ENCODE measurements at regions not wholly inside any gene's neighbourhood (a gene's known extent, or its start where the extent isn't known, plus 50 kb on each side); places are given as distances from the start of the nearest gene placed in this dataset.

GRCh38 chr3:22262386-22262785, 511.4 kb upstream of the ZNF385D start:
- H2AK5ac ChIP-seq (ENCODE audit: low read depth, low read length), result no peak overlapping the region
- no peaks in the 10 kb centered on the region for H3K9me3 ChIP-seq (replicated peaks in 1 of 2; ENCODE audit: control insufficient read depth in 2 of 2, insufficient read depth in 1 of 2, low read depth in 1 of 2, low read length in 2 of 2)
- no peak overlapping the region for H3K9ac ChIP-seq (ENCODE audit: low read depth, low read length, poor library complexity)
- no peak overlapping the region for H2BK12ac ChIP-seq (ENCODE audit: low read length)
- no peaks in the 10 kb centered on the region for H3K27me3 ChIP-seq (ENCODE audit: control insufficient read depth in 3 of 3, insufficient read depth in 3 of 3, low read depth in 1 of 3, low read length in 3 of 3)
- WGBS, 2 donors (ENCODE audit: extremely low coverage in 2 of 2, insufficient read length in 2 of 2, insufficient replicate concordance in 1 of 2), result no CpG with 5 or more reads among the region's 2 CpGs
- H3K36me3 ChIP-seq (replicated peaks in 1 of 2; ENCODE audit: control insufficient read depth in 2 of 2, insufficient read depth in 2 of 2, low read length in 2 of 2), result no peaks in the 10 kb centered on the region
- no peak overlapping the region for H4K91ac ChIP-seq (ENCODE audit: low read depth, low read length, poor library complexity)
- H3K4me3 ChIP-seq (ENCODE audit: low read length in 2 of 2), result no peak overlapping the region
- no peak overlapping the region for H3K27ac ChIP-seq (replicated peaks; ENCODE audit: low read length)
- H3K4ac ChIP-seq (ENCODE audit: low read length), result no peak overlapping the region
- no peak overlapping the region for H2AFZ ChIP-seq (ENCODE audit: low read length)
- H3K14ac ChIP-seq (ENCODE audit: low read length), result no peak overlapping the region
- DNase-seq (ENCODE audit: low spot score), result no peak
- H3K23ac ChIP-seq (ENCODE audit: low read depth, low read length, poor library complexity), result no peak overlapping the region
- H3K18ac ChIP-seq (ENCODE audit: low read length), result no peak overlapping the region
- H2BK15ac ChIP-seq (ENCODE audit: low read length), result no peak overlapping the region
- H3K4me2 ChIP-seq (ENCODE audit: insufficient read depth, low read length, poor library complexity, severe bottlenecking), result no peak overlapping the region
- H3K4me1 ChIP-seq (ENCODE audit: control insufficient read depth in 2 of 2, insufficient read depth in 1 of 2, low read depth in 1 of 2, low read length in 2 of 2), result no peaks in the 10 kb centered on the region
- H4K8ac ChIP-seq (ENCODE audit: low read depth, low read length), result no peak overlapping the region
- no peak overlapping the region for H2BK120ac ChIP-seq (ENCODE audit: low read depth, low read length)
- H2BK5ac ChIP-seq (ENCODE audit: low read length), result no peak overlapping the region
- H3K79me1 ChIP-seq (ENCODE audit: low read depth, low read length), result no peaks in the 10 kb centered on the region

GRCh38 chr3:22263042-22263441, 512.0 kb upstream of the ZNF385D start:
- H3K4me3 ChIP-seq (ENCODE audit: low read length in 2 of 2), result no peak overlapping the region
- H3K18ac ChIP-seq (ENCODE audit: low read length), result no peak overlapping the region
- no peak overlapping the region for H3K4ac ChIP-seq (ENCODE audit: low read length)
- no peak overlapping the region for H2AFZ ChIP-seq (ENCODE audit: low read length)
- H2BK120ac ChIP-seq (ENCODE audit: low read depth, low read length), result no peak overlapping the region
- no peaks in the 10 kb centered on the region for H3K9me3 ChIP-seq (replicated peaks in 1 of 2; ENCODE audit: control insufficient read depth in 2 of 2, insufficient read depth in 1 of 2, low read depth in 1 of 2, low read length in 2 of 2)
- no peak overlapping the region for H3K27ac ChIP-seq (replicated peaks; ENCODE audit: low read length)
- no peak overlapping the region for H2BK12ac ChIP-seq (ENCODE audit: low read length)
- WGBS, 2 donors (ENCODE audit: extremely low coverage in 2 of 2, insufficient read length in 2 of 2, insufficient replicate concordance in 1 of 2), result no CpG with 5 or more reads among the region's 2 CpGs
- no peak overlapping the region for H2BK5ac ChIP-seq (ENCODE audit: low read length)
- H4K91ac ChIP-seq (ENCODE audit: low read depth, low read length, poor library complexity), result no peak overlapping the region
- no peak overlapping the region for H2AK5ac ChIP-seq (ENCODE audit: low read depth, low read length)
- H3K14ac ChIP-seq (ENCODE audit: low read length), result no peak overlapping the region
- DNase-seq (ENCODE audit: low spot score), result no peak
- H3K4me1 ChIP-seq (ENCODE audit: control insufficient read depth in 2 of 2, insufficient read depth in 1 of 2, low read depth in 1 of 2, low read length in 2 of 2), result no peaks in the 10 kb centered on the region
- H3K23ac ChIP-seq (ENCODE audit: low read depth, low read length, poor library complexity), result no peak overlapping the region
- H2BK15ac ChIP-seq (ENCODE audit: low read length), result no peak overlapping the region
- no peaks in the 10 kb centered on the region for H3K79me1 ChIP-seq (ENCODE audit: low read depth, low read length)
- no peaks in the 10 kb centered on the region for H3K27me3 ChIP-seq (ENCODE audit: control insufficient read depth in 3 of 3, insufficient read depth in 3 of 3, low read depth in 1 of 3, low read length in 3 of 3)
- no peak overlapping the region for H3K9ac ChIP-seq (ENCODE audit: low read depth, low read length, poor library complexity)
- no peak overlapping the region for H3K4me2 ChIP-seq (ENCODE audit: insufficient read depth, low read length, poor library complexity, severe bottlenecking)
- no peaks in the 10 kb centered on the region for H3K36me3 ChIP-seq (replicated peaks in 1 of 2; ENCODE audit: control insufficient read depth in 2 of 2, insufficient read depth in 2 of 2, low read length in 2 of 2)
- no peak overlapping the region for H4K8ac ChIP-seq (ENCODE audit: low read depth, low read length)

GRCh38 chr3:22265403-22265802, 514.4 kb upstream of the ZNF385D start:
- Histone ChIP-seq H4K8ac (ENCODE audit: low read depth, low read length) (no peak overlapping the region), H3K36me3 (replicated peaks in 1 of 2; ENCODE audit: control insufficient read depth in 2 of 2, insufficient read depth in 2 of 2, low read length in 2 of 2) (no peaks in the 10 kb centered on the region), H2AK5ac (ENCODE audit: low read depth, low read length) (no peak overlapping the region), H3K23ac (ENCODE audit: low read depth, low read length, poor library complexity) (no peak overlapping the region), H3K4me1 (ENCODE audit: control insufficient read depth in 2 of 2, insufficient read depth in 1 of 2, low read depth in 1 of 2, low read length in 2 of 2) (no peaks in the 10 kb centered on the region), H3K9me3 (replicated peaks in 1 of 2; ENCODE audit: control insufficient read depth in 2 of 2, insufficient read depth in 1 of 2, low read depth in 1 of 2, low read length in 2 of 2) (no peaks in the 10 kb centered on the region), H3K4me3 (ENCODE audit: low read length in 2 of 2) (no peak overlapping the region), H3K27me3 (ENCODE audit: control insufficient read depth in 3 of 3, insufficient read depth in 3 of 3, low read depth in 1 of 3, low read length in 3 of 3) (no peaks in the 10 kb centered on the region), H3K14ac (ENCODE audit: low read length) (no peak overlapping the region), H2AFZ (ENCODE audit: low read length) (no peak overlapping the region), H3K79me1 (ENCODE audit: low read depth, low read length) (no peaks in the 10 kb centered on the region), H3K9ac (ENCODE audit: low read depth, low read length, poor library complexity) (no peak overlapping the region), H2BK120ac (ENCODE audit: low read depth, low read length) (no peak overlapping the region), H3K18ac (ENCODE audit: low read length) (no peak overlapping the region), H2BK5ac (ENCODE audit: low read length) (no peak overlapping the region), H3K4me2 (ENCODE audit: insufficient read depth, low read length, poor library complexity, severe bottlenecking) (no peak overlapping the region), H4K91ac (ENCODE audit: low read depth, low read length, poor library complexity) (no peak overlapping the region), H3K27ac (replicated peaks; ENCODE audit: low read length) (no peak overlapping the region), H3K4ac (ENCODE audit: low read length) (no peak overlapping the region), H2BK12ac (ENCODE audit: low read length) (no peak overlapping the region), H2BK15ac (ENCODE audit: low read length) (no peak overlapping the region)
- DNase-seq (ENCODE audit: low spot score), result no peak
- WGBS, 2 donors (ENCODE audit: extremely low coverage in 2 of 2, insufficient read length in 2 of 2, insufficient replicate concordance in 1 of 2), result no CpG with 5 or more reads among the region's 5 CpGs

- no peaks in the 10 kb centered on the region for H3K27me3 ChIP-seq (ENCODE audit: control insufficient read depth in 3 of 3, insufficient read depth in 3 of 3, low read depth in 1 of 3, low read length in 3 of 3)
- H3K4me3 ChIP-seq (ENCODE audit: low read length in 2 of 2), result no peak overlapping the region
- H3K27ac ChIP-seq (replicated peaks; ENCODE audit: low read length), result no peak overlapping the region
- no peaks in the 10 kb centered on the region for H3K9me3 ChIP-seq (replicated peaks in 1 of 2; ENCODE audit: control insufficient read depth in 2 of 2, insufficient read depth in 1 of 2, low read depth in 1 of 2, low read length in 2 of 2)
- H2BK120ac ChIP-seq (ENCODE audit: low read depth, low read length), result no peak overlapping the region
- H2BK15ac ChIP-seq (ENCODE audit: low read length), result no peak overlapping the region
- no peak overlapping the region for H3K23ac ChIP-seq (ENCODE audit: low read depth, low read length, poor library complexity)
- no peak overlapping the region for H2BK5ac ChIP-seq (ENCODE audit: low read length)
- no peaks in the 10 kb centered on the region for H3K36me3 ChIP-seq (replicated peaks in 1 of 2; ENCODE audit: control insufficient read depth in 2 of 2, insufficient read depth in 2 of 2, low read length in 2 of 2)
- no peak overlapping the region for H4K91ac ChIP-seq (ENCODE audit: low read depth, low read length, poor library complexity)
- DNase-seq (ENCODE audit: low spot score), result no peak
- no peak overlapping the region for H3K9ac ChIP-seq (ENCODE audit: low read depth, low read length, poor library complexity)
- no peak overlapping the region for H2AFZ ChIP-seq (ENCODE audit: low read length)
- no CpG with 5 or more reads among the region's 2 CpGs for WGBS, 2 donors (ENCODE audit: extremely low coverage in 2 of 2, insufficient read length in 2 of 2, insufficient replicate concordance in 1 of 2)
- H2AK5ac ChIP-seq (ENCODE audit: low read depth, low read length), result no peak overlapping the region
- H3K79me1 ChIP-seq (ENCODE audit: low read depth, low read length), result no peaks in the 10 kb centered on the region
- no peak overlapping the region for H3K4ac ChIP-seq (ENCODE audit: low read length)
- H3K14ac ChIP-seq (ENCODE audit: low read length), result no peak overlapping the region
- no peak overlapping the region for H2BK12ac ChIP-seq (ENCODE audit: low read length)
- no peak overlapping the region for H3K18ac ChIP-seq (ENCODE audit: low read length)
- no peak overlapping the region for H4K8ac ChIP-seq (ENCODE audit: low read depth, low read length)
- no peaks in the 10 kb centered on the region for H3K4me1 ChIP-seq (ENCODE audit: control insufficient read depth in 2 of 2, insufficient read depth in 1 of 2, low read depth in 1 of 2, low read length in 2 of 2)
- H3K4me2 ChIP-seq (ENCODE audit: insufficient read depth, low read length, poor library complexity, severe bottlenecking), result no peak overlapping the region
Measured at GRCh38 chr3:22269831-22270230, 518.8 kb upstream of the ZNF385D start.
